NT2/D1 (cell line): ENCODE measurements at regions not wholly inside any gene's neighbourhood (a gene's known extent, or its start where the extent isn't known, plus 50 kb on each side); places are given as distances from the start of the nearest gene placed in this dataset.

Experiments
- DNase-seq: peaks from one replicate; pipeline ENCODE4 v3.0.0-alpha.2; 2011; ENCODE audit warnings: low read depth, low spot score
- H3K27me3 ChIP-seq: 2 replicates; pipeline ENCODE4 v1.6.0; 2011; ENCODE audit warnings: mild to moderate bottlenecking; ENCODE audit not compliant: insufficient read length, insufficient read depth
- H3K36me3 ChIP-seq: 2 replicates; pipeline ENCODE4 v1.6.1; 2011; ENCODE audit warnings: mild to moderate bottlenecking, low read length, mixed read lengths; ENCODE audit not compliant: insufficient read depth, insufficient read length
- H3K4me1 ChIP-seq: 2 replicates; pipeline ENCODE4 v1.5.1; 2011; ENCODE audit not compliant: insufficient read depth, insufficient read length
- H3K4me3 ChIP-seq: 2 replicates; pipeline ENCODE4 v1.5.1; 2011; ENCODE audit warnings: low read depth; ENCODE audit not compliant: insufficient read length
- H3K9ac ChIP-seq: 2 replicates; pipeline ENCODE4 v1.6.0; 2011; ENCODE audit warnings: low read depth; ENCODE audit not compliant: insufficient read length
- H3K9me3 ChIP-seq: 2 replicates; pipeline ENCODE4 v1.5.1; 2011; ENCODE audit warnings: mild to moderate bottlenecking, low read length; ENCODE audit not compliant: insufficient read depth
- SUZ12 ChIP-seq: IDR thresholded peaks from 2 replicates; pipeline ENCODE4 v1.6.1; 2011; ENCODE audit not compliant: insufficient read length, insufficient read depth; ENCODE audit errors: extremely low read depth
- YY1 ChIP-seq: IDR thresholded peaks from 2 replicates; pipeline ENCODE4 v1.6.1; 2011; ENCODE audit not compliant: insufficient read length, insufficient read depth
- ZNF274 ChIP-seq: IDR thresholded peaks from 2 replicates; pipeline ENCODE4 v1.6.1; 2011; ENCODE audit warnings: mild to moderate bottlenecking, low read depth, low read length

GRCh38 chr5:29896646-29897045 is 1296.8 kb upstream of the CDH6 start:
- Histone ChIP-seq H3K9ac (no peak overlapping the region), H3K4me1 (no peaks in the 10 kb centered on the region), H3K36me3 (no peaks in the 10 kb centered on the region), H3K4me3 (no peak overlapping the region), H3K27me3 (no peaks in the 10 kb centered on the region), H3K9me3 (no peaks in the 10 kb centered on the region)
- TF ChIP-seq YY1: no peak
- TF ChIP-seq SUZ12: no peak
- no peak for TF ChIP-seq ZNF274
- no peak for DNase-seq

GRCh38 chr5:29894668-29895067 is 1298.8 kb upstream of the CDH6 start:
- H3K9ac ChIP-seq: no peak overlapping the region
- no peak overlapping the region for H3K4me3 ChIP-seq
- H3K36me3 ChIP-seq: no peaks in the 10 kb centered on the region
- no peaks in the 10 kb centered on the region for H3K9me3 ChIP-seq
- H3K27me3 ChIP-seq: no peaks in the 10 kb centered on the region
- H3K4me1 ChIP-seq: no peaks in the 10 kb centered on the region
- no peak for DNase-seq
- TF ChIP-seq ZNF274 (no peak), SUZ12 (no peak), YY1 (no peak)

GRCh38 chr5:29889051-29889450 is 1304.4 kb upstream of the CDH6 start:
- Histone ChIP-seq H3K4me3 (no peak overlapping the region), H3K27me3 (no peaks in the 10 kb centered on the region), H3K36me3 (no peaks in the 10 kb centered on the region), H3K4me1 (no peaks in the 10 kb centered on the region), H3K9ac (no peak overlapping the region), H3K9me3 (no peaks in the 10 kb centered on the region)
- DNase-seq: no peak
- no peak for TF ChIP-seq YY1
- TF ChIP-seq ZNF274: no peak
- no peak for TF ChIP-seq SUZ12

GRCh38 chr5:29885595-29885994 is 1307.9 kb upstream of the CDH6 start:
- Histone ChIP-seq H3K9ac (no peak overlapping the region), H3K36me3 (no peaks in the 10 kb centered on the region), H3K4me3 (no peak overlapping the region), H3K9me3 (no peaks in the 10 kb centered on the region), H3K27me3 (no peaks in the 10 kb centered on the region), H3K4me1 (no peaks in the 10 kb centered on the region)
- no peak for TF ChIP-seq YY1
- no peak for TF ChIP-seq SUZ12
- TF ChIP-seq ZNF274: no peak
- no peak for DNase-seq

GRCh38 chr5:29882036-29882435 is 1311.5 kb upstream of the CDH6 start:
- no peak for TF ChIP-seq YY1
- TF ChIP-seq SUZ12: no peak
- no peak for TF ChIP-seq ZNF274
- H3K4me1 ChIP-seq: no peaks in the 10 kb centered on the region

GRCh38 chr5:29879401-29879800 is 1314.1 kb upstream of the CDH6 start:
- Histone ChIP-seq H3K9ac (no peak overlapping the region), H3K27me3 (no peaks in the 10 kb centered on the region), H3K36me3 (no peaks in the 10 kb centered on the region), H3K4me1 (no peaks in the 10 kb centered on the region), H3K9me3 (no peaks in the 10 kb centered on the region), H3K4me3 (no peak overlapping the region)
- no peak for TF ChIP-seq SUZ12
- no peak for TF ChIP-seq YY1
- no peak for TF ChIP-seq ZNF274
- DNase-seq: no peak

More at GRCh38 chr5:29882036-29882435, 1311.5 kb upstream of the CDH6 start:
- Histone ChIP-seq H3K36me3 (no peaks in the 10 kb centered on the region), H3K27me3 (no peaks in the 10 kb centered on the region), H3K9ac (no peak overlapping the region), H3K4me3 (no peak overlapping the region), H3K9me3 (no peaks in the 10 kb centered on the region)
- no peak for DNase-seq

GRCh38 chr5:29878599-29878998 is 1314.9 kb upstream of the CDH6 start:
- no peak for DNase-seq
- Histone ChIP-seq H3K27me3 (no peaks in the 10 kb centered on the region), H3K9me3 (no peaks in the 10 kb centered on the region), H3K4me1 (no peaks in the 10 kb centered on the region), H3K9ac (no peak overlapping the region), H3K4me3 (no peak overlapping the region), H3K36me3 (no peaks in the 10 kb centered on the region)
- TF ChIP-seq ZNF274 (no peak), SUZ12 (no peak), YY1 (no peak)
